ENCODE measurements at regions not wholly inside any gene's neighbourhood (a gene's known extent, or its start where the extent isn't known, plus 50 kb on each side); places are given as distances from the start of the nearest gene placed in this dataset.

DNA sequence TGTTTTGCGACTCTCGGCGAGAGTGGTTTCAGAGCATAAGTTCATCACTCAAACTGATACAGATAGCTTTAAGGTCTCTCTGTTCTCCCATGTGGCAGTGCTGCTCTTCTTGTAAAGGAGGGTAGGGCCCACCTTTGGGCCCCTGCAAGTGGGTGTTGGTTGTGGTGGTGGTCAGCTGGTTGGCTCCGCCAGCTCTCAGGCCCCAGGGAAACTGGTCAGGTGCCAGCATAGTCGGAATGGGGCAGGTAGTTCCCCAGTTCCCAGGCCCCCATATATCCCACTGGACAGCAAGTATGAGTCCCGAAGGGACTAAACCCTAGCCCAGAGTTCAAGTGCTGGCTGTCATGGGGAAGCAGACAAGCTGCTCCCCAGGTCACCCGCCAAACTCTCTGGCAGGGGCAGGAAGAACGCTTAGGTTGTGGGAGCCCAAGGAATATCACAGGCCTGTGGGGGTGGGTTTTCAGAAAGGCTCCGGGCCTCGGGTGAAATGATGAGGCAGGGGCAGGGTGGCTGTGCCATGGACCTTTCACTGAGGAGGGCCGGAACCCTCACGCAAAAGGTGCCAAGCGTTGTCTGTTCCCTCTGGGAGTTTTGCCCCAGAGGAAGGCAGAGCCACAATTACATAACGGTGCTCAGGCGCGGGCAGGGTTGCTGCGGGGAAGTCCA lies 185.1 kb downstream of the EFHB start:
- TF ChIP-seq POLR2AphosphoS5 (IDR thresholded peaks at IDR 0.05) = no peak
- TF ChIP-seq CTCF (IDR thresholded peaks at IDR 0.05) = no peak
- no peak for TF ChIP-seq POLR2A (IDR thresholded peaks at IDR 0.05; ENCODE audit: low read depth)
- no peak for TF ChIP-seq EP300 (IDR thresholded peaks at IDR 0.05)
